Neuronal stem cell (in vitro differentiated cells): ENCODE measurements at regions not wholly inside any gene's neighbourhood (a gene's known extent, or its start where the extent isn't known, plus 50 kb on each side); places are given as distances from the start of the nearest gene placed in this dataset.

Experiments used
- DNase-seq: peaks from one replicate; pipeline ENCODE4 v3.0.0-alpha.2; 2013; ENCODE audit warnings: low spot score
- H2AFZ ChIP-seq: one replicate; pipeline ENCODE4 v1.6.1; 2013; ENCODE audit warnings: mild to moderate bottlenecking, low read length, inconsistent platforms
- H2AK5ac ChIP-seq: 2 replicates; pipeline ENCODE4 v1.6.1; 2013; ENCODE audit warnings: low read depth, mild to moderate bottlenecking, inconsistent platforms, low read length, moderate library complexity, mixed read lengths
- H2BK120ac ChIP-seq: 2 replicates; pipeline ENCODE4 v1.6.1; 2013; ENCODE audit warnings: low read depth, mild to moderate bottlenecking, inconsistent platforms, low read length, moderate library complexity, mixed read lengths
- H2BK12ac ChIP-seq: one replicate; pipeline ENCODE4 v1.6.1; 2013; ENCODE audit warnings: low read length, inconsistent platforms
- H2BK15ac ChIP-seq: 2 replicates; pipeline ENCODE4 v1.6.1; 2013; ENCODE audit warnings: mild to moderate bottlenecking, low read length, inconsistent platforms, mixed read lengths
- H2BK5ac ChIP-seq: one replicate; pipeline ENCODE4 v1.6.1; 2013; ENCODE audit warnings: inconsistent platforms, mild to moderate bottlenecking, low read length, moderate library complexity
- H3K14ac ChIP-seq: one replicate; pipeline ENCODE4 v1.6.1; 2013; ENCODE audit warnings: low read length, inconsistent platforms
- H3K18ac ChIP-seq: 2 replicates; pipeline ENCODE4 v1.6.1; 2013; ENCODE audit warnings: low read length, inconsistent platforms
- H3K23ac ChIP-seq: 2 replicates; pipeline ENCODE4 v1.6.1; 2013; ENCODE audit warnings: low read depth, mild to moderate bottlenecking, mixed read lengths, low read length, inconsistent platforms; ENCODE audit not compliant: poor library complexity
- H3K27ac ChIP-seq: replicated peaks from 3 replicates; pipeline ENCODE4 v1.5.1; 2013; ENCODE audit warnings: low read length, inconsistent platforms
- H3K27me3 ChIP-seq, 3 experiments: 2 replicates each; pipeline ENCODE4 v1.6.1; 2013; ENCODE audit warnings: low read length in 3 of 3, mild to moderate bottlenecking in 2 of 3, inconsistent platforms in 1 of 3, low read depth in 1 of 3, mixed read lengths in 1 of 3, moderate library complexity in 1 of 3; ENCODE audit not compliant: control insufficient read depth in 3 of 3, insufficient read depth in 3 of 3
- H3K36me3 ChIP-seq, 2 donors: replicated peaks in 1 of 2; 2 replicates each; pipeline ENCODE4 v1.6.1; 2013; ENCODE audit warnings: low read length in 2 of 2; ENCODE audit not compliant: control insufficient read depth in 2 of 2, insufficient read depth in 2 of 2
- H3K4ac ChIP-seq: 2 replicates; pipeline ENCODE4 v1.6.1; 2013; ENCODE audit warnings: inconsistent platforms, mild to moderate bottlenecking, low read length, moderate library complexity
- H3K4me1 ChIP-seq, 2 donors: 1 replicate in 1 of 2; 2 replicates in 1 of 2; pipeline ENCODE4 v1.6.1; 2013; ENCODE audit warnings: low read length in 2 of 2, low read depth in 1 of 2; ENCODE audit not compliant: control insufficient read depth in 2 of 2, insufficient read depth in 1 of 2
- H3K4me2 ChIP-seq: one replicate; pipeline ENCODE4 v1.6.1; 2013; ENCODE audit warnings: mild to moderate bottlenecking, low read length, inconsistent platforms; ENCODE audit not compliant: insufficient read depth, poor library complexity, severe bottlenecking
- H3K4me3 ChIP-seq, 2 donors: 2 replicates each; pipeline ENCODE4 v1.5.1; 2013; ENCODE audit warnings: low read length in 2 of 2, mild to moderate bottlenecking in 2 of 2, inconsistent platforms in 1 of 2, moderate library complexity in 1 of 2
- H3K79me1 ChIP-seq: one replicate; pipeline ENCODE4 v1.6.1; 2013; ENCODE audit warnings: low read depth, mild to moderate bottlenecking, inconsistent platforms, low read length, moderate library complexity
- H3K9ac ChIP-seq: one replicate; pipeline ENCODE4 v1.6.1; 2013; ENCODE audit warnings: mild to moderate bottlenecking, low read depth, low read length, inconsistent platforms; ENCODE audit not compliant: poor library complexity
- H3K9me3 ChIP-seq, 2 donors: replicated peaks in 1 of 2; 2 replicates each; pipeline versions ENCODE3 to v1.6.1; 2013; ENCODE audit warnings: low read length in 2 of 2, mild to moderate bottlenecking in 2 of 2, inconsistent platforms in 1 of 2, low read depth in 1 of 2, mixed read lengths in 1 of 2, moderate library complexity in 1 of 2; ENCODE audit not compliant: control insufficient read depth in 2 of 2, insufficient read depth in 1 of 2
- H4K8ac ChIP-seq: one replicate; pipeline ENCODE4 v1.6.1; 2013; ENCODE audit warnings: low read depth, mild to moderate bottlenecking, inconsistent platforms, low read length, moderate library complexity
- H4K91ac ChIP-seq: one replicate; pipeline ENCODE4 v1.6.1; 2013; ENCODE audit warnings: low read length, low read depth, mild to moderate bottlenecking, inconsistent platforms; ENCODE audit not compliant: poor library complexity
- WGBS, 2 donors: extraction: QIAGEN DNeasy Blood & Tissue Kit; methylation state at CpG; one replicate each; pipeline ENCODE4 v1.1.7; 2013; ENCODE audit warnings: missing lambda C conversion rate in 2 of 2, mixed read lengths in 1 of 2; ENCODE audit not compliant: insufficient read length in 2 of 2, insufficient replicate concordance in 1 of 2; ENCODE audit errors: extremely low coverage in 2 of 2; 5-methylcytosine and 5-hydroxymethylcytosine counted together

- Histone ChIP-seq H3K9ac (no peak overlapping the region), H3K23ac (no peak overlapping the region), H3K36me3 (no peaks in the 10 kb centered on the region), H4K91ac (no peak overlapping the region), H2BK12ac (no peak overlapping the region), H3K4me1 (peaks cover 11 to 25% of the 10 kb centered on the region in 2 donors), H3K27ac (no peak overlapping the region), H2AFZ (no peak overlapping the region), H3K4ac (no peak overlapping the region), H3K4me3 (no peak overlapping the region), H3K27me3 (no peaks in the 10 kb centered on the region), H3K79me1 (no peaks in the 10 kb centered on the region), H2BK15ac (no peak overlapping the region), H3K9me3 (no peaks in the 10 kb centered on the region), H2AK5ac (no peak overlapping the region), H2BK5ac (no peak overlapping the region), H2BK120ac (no peak overlapping the region), H3K14ac (no peak overlapping the region), H4K8ac (no peak overlapping the region), H3K4me2 (no peak overlapping the region), H3K18ac (no peak overlapping the region)
- no peak for DNase-seq
- no CpG with 5 or more reads among the region's 4 CpGs for WGBS, 2 donors
Observed at GRCh38 chr5:125011947-125012346, 265.5 kb upstream of the ZNF608 start.

DNA sequence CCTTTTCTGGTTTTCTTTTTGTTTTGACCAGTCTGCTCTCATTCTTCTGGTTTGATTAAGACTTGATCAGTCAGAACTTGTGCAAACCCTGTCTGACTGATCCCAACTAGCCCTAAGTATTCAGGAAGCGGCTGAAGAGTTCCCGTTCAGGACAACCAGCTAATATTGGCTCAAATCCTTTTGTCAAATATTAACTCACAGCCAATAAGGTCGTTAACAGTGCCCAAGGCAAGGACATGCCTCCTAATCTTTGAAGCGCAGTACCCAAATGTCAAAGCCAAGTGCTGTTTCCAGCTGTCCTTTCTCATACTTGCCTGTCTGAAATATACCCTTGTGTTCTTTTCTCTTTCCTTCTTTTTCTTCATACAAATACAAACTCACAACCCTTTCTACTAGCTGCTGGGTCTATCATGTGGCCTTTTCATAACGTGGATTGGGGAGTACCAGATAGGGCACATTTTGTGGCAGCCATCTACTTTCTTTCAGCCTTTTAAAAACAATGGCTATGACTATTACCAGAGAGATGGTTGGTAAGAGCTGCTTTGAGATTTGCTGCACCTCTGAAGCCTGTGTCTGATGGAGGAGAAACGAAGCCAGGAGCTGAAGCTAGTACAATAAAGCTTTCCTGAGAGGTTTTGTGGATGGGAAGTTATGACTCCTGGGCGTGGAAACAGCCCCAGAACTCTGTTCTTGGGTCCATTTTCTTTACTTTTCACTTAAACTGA lies 266.4 kb upstream of the ZNF608 start:
- Histone ChIP-seq H2BK5ac (no peak overlapping the region), H3K27me3 (no peaks in the 10 kb centered on the region), H3K4me3 (no peak overlapping the region), H2BK12ac (no peak overlapping the region), H2AFZ (peak overlapping the region; percentile 60), H3K27ac (no peak overlapping the region), H4K91ac (no peak overlapping the region), H3K9me3 (no peaks in the 10 kb centered on the region), H3K18ac (peak overlapping the region; percentile 27), H3K4me1 (peaks cover 12 to 29% of the 10 kb centered on the region in 2 donors), H2BK120ac (no peak overlapping the region), H3K4ac (no peak overlapping the region), H2AK5ac (no peak overlapping the region), H3K4me2 (no peak overlapping the region), H3K23ac (no peak overlapping the region), H3K79me1 (no peaks in the 10 kb centered on the region), H3K14ac (no peak overlapping the region), H3K36me3 (no peaks in the 10 kb centered on the region), H4K8ac (no peak overlapping the region), H3K9ac (no peak overlapping the region), H2BK15ac (no peak overlapping the region)
- DNase-seq: no peak
- WGBS, 2 donors: no CpG with 5 or more reads among the region's 7 CpGs

DNA sequence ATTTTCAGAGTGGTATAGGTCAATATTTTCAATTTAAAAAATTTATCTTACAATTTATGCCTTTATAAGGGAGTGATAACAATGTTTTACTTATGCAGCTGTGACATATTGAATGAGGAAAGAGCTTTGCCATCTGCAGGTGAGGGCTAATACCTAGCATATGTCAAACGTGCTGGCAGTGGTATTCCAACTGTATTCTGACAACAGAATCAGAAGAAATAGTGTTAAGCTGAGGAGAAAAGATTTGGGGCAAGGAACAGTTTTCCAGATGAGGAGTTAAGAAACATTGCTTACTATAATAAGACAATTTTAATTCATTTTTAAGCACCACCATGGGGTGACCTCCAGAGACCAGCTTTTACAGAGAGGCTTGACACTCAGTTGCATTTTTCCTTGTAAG lies 267.8 kb upstream of the ZNF608 start:
- Histone ChIP-seq H3K9me3 (no peaks in the 10 kb centered on the region), H3K23ac (no peak overlapping the region), H2BK15ac (no peak overlapping the region), H3K79me1 (no peaks in the 10 kb centered on the region), H2BK12ac (no peak overlapping the region), H3K18ac (no peak overlapping the region), H3K4me3 (no peak overlapping the region), H2BK120ac (no peak overlapping the region), H2AFZ (no peak overlapping the region), H3K27ac (no peak overlapping the region), H3K4ac (no peak overlapping the region), H3K4me2 (no peak overlapping the region), H3K4me1 (peaks cover 13 to 31% of the 10 kb centered on the region in 2 donors), H3K9ac (no peak overlapping the region), H2BK5ac (no peak overlapping the region), H4K8ac (no peak overlapping the region), H2AK5ac (no peak overlapping the region), H3K14ac (no peak overlapping the region), H3K36me3 (no peaks in the 10 kb centered on the region), H3K27me3 (no peaks in the 10 kb centered on the region), H4K91ac (no peak overlapping the region)
- no CpG with 5 or more reads among the region's 1 CpG for WGBS, 2 donors
- no peak for DNase-seq

DNA sequence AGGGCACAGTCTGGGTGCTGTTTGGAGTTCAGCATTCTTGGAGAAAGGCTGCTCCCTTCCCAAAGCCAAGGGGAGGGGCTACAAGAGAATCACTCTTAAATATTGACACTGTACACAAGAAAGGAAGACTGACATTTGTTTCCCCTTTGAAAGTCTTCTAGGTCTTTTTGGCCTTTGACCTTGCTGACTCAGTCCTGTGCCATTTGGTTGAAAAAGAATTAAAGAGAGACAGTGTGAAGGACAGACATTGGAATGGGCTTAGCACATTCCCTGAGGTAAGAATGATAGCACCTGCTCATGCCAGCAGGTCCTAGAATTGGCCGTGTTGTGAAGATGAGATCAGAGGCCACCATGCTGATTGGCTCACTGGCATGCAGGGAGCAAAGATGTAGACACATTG lies 271.4 kb upstream of the ZNF608 start:
- Histone ChIP-seq H3K4me2 (no peak overlapping the region), H3K4me1 (peaks cover 8 to 10% of the 10 kb centered on the region in 2 donors), H4K91ac (no peak overlapping the region), H3K18ac (no peak overlapping the region), H3K79me1 (no peaks in the 10 kb centered on the region), H2BK12ac (no peak overlapping the region), H2AK5ac (no peak overlapping the region), H2BK5ac (no peak overlapping the region), H2BK15ac (no peak overlapping the region), H3K14ac (no peak overlapping the region), H3K9ac (no peak overlapping the region), H2BK120ac (no peak overlapping the region), H3K27me3 (no peaks in the 10 kb centered on the region), H2AFZ (no peak overlapping the region), H3K9me3 (peaks cover 0 to under 1% of the 10 kb centered on the region in 2 donors), H3K4me3 (no peak overlapping the region), H3K23ac (no peak overlapping the region), H3K36me3 (no peaks in the 10 kb centered on the region), H3K27ac (no peak overlapping the region), H3K4ac (no peak overlapping the region), H4K8ac (no peak overlapping the region)
- WGBS, 2 donors: no CpG with 5 or more reads among the region's 1 CpG
- no peak for DNase-seq
